Erythroblast (primary cell): ENCODE measurements at regions not wholly inside any gene's neighbourhood (a gene's known extent, or its start where the extent isn't known, plus 50 kb on each side); places are given as distances from the start of the nearest gene placed in this dataset.

ENCODE experiments used
- GATA1 ChIP-seq: IDR thresholded peaks from 2 replicates; pipeline ENCODE4 v1.6.1; 2011; ENCODE audit warnings: low read depth, mild to moderate bottlenecking, control low read depth, low read length, moderate library complexity
- POLR2A ChIP-seq: IDR thresholded peaks from 2 replicates; pipeline ENCODE4 v1.6.1; 2011; ENCODE audit warnings: mild to moderate bottlenecking, low read length

DNA sequence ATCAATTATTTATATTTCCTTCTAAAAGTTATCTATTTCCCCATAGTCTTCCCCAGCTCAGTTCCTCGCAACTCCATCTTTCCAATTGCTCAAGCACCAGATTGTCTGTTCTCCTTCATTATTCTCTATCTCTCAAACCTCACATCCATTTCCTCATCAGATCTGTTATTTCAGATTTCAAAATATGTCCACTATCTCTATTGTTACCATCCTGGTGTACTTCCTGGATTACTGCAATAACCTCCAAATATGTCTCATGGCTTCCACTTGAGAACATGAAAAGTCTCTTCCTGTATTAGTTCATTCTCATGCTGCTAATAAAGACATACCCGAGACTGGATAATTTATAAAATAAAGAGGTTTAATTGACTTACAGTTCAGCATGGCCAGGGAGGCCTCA is 641.7 kb upstream of the ZEB2 start:
- TF ChIP-seq POLR2A (no peak), GATA1 (no peak)
